Esophagus muscularis mucosa (tissue), 4 donors: ENCODE measurements at regions not wholly inside any gene's neighbourhood (a gene's known extent, or its start where the extent isn't known, plus 50 kb on each side); places are given as distances from the start of the nearest gene placed in this dataset.

Experiments
- DNase-seq: peaks from one replicate; pipeline ENCODE4 v3.0.0-alpha.2; 2017; ENCODE audit errors: extremely low spot score
- H3K27ac ChIP-seq, 4 donors: fragments of 200-600 bp; sonication (generic); replicated peaks in 1 of 4; 1 replicate in 3 of 4; 2 replicates in 1 of 4; pipeline ENCODE4 v1.5.1; 2016 to 2019; ENCODE audit warnings: mild to moderate bottlenecking in 1 of 4
- H3K27me3 ChIP-seq, 4 donors: fragments of 200-600 bp; sonication (generic); one replicate each; pipeline versions ENCODE4 v1.5.1 to v1.6.0; 2016 to 2019
- H3K36me3 ChIP-seq, 4 donors: fragments of 200-600 bp; sonication (generic); one replicate each; pipeline ENCODE4 v1.5.1; 2016 to 2019
- H3K4me1 ChIP-seq, 4 donors: fragments of 200-600 bp; sonication (generic); one replicate each; pipeline ENCODE4 v1.5.1; 2016 to 2019
- H3K4me3 ChIP-seq, 4 donors: fragments of 200-600 bp; sonication (generic); 1 replicate in 2 of 4; 2 replicates in 2 of 4; pipeline ENCODE4 v1.5.1; 2016 to 2019; ENCODE audit warnings: mild to moderate bottlenecking in 4 of 4, moderate library complexity in 1 of 4
- H3K9me3 ChIP-seq, 4 donors: fragments of 200-600 bp; sonication (generic); 1 replicate in 3 of 4; 2 replicates in 1 of 4; pipeline ENCODE4 v1.5.1; 2016 to 2019
- CTCF ChIP-seq, 3 experiments: fragments of 200-600 bp in 2 of 3; fragments of 450-650 bp in 1 of 3; sonication (generic) in 2 of 3; IDR thresholded peaks; one replicate each; pipeline ENCODE4 v1.5.1; 2017 to 2019; ENCODE audit warnings: antibody characterized with exemption in 3 of 3, mild to moderate bottlenecking in 2 of 3, moderate library complexity in 1 of 3
- EP300 ChIP-seq: sonication (generic); formaldehyde crosslinking; IDR thresholded peaks from one replicate; pipeline ENCODE4 v1.6.1; 2017; ENCODE audit warnings: antibody characterized with exemption
- POLR2A ChIP-seq: fragments of 450-650 bp; IDR thresholded peaks from one replicate; pipeline ENCODE4 v1.6.1; 2017; ENCODE audit warnings: antibody characterized with exemption, moderate library complexity, mild to moderate bottlenecking, low read depth
- POLR2AphosphoS5 ChIP-seq, 2 donors: sonication (generic); formaldehyde crosslinking; IDR thresholded peaks; one replicate each; pipeline ENCODE4 v1.6.1; 2017; ENCODE audit warnings: antibody characterized with exemption in 2 of 2
- WGBS: methylation state at CpG from one replicate; pipeline ENCODE4 v1.1.5; 2018; 5-methylcytosine and 5-hydroxymethylcytosine counted together
- intact Hi-C: fragments of 100-400 bp; cut with DNase I; formaldehyde crosslinking; loops from one replicate; pipeline ENCODE4 v1.15.1; 2023
- small RNA-seq, 3 donors: library from RNA; depleted of rRNA; stranded (forward); fragments of <200 nt; gene quantifications; one replicate each; pipeline ENCODE3, GENCODE V24; 2016

- Histone ChIP-seq H3K36me3 (no peaks in the 10 kb centered on the region), H3K27ac (peak overlapping the region; percentile 75 to 77 (median 76)), H3K9me3 (no peaks in the 10 kb centered on the region), H3K4me1 (peaks cover 35 to 46% (median 42%) of the 10 kb centered on the region in 4 donors), H3K4me3 (no peak overlapping the region), H3K27me3 (no peaks in the 10 kb centered on the region)
- WGBS = 77% methylated on average over 8 of the region's 8 CpGs
- TF ChIP-seq EP300 (no peak), POLR2AphosphoS5 (IDR thresholded peaks at IDR 0.05) (no peak), POLR2A (no peak), CTCF (IDR thresholded peaks at IDR 0.05) (no peak)
- intact Hi-C loops = no loop called here
- DNase-seq = peak; percentile 80
Observed at GRCh38 chr2:64403426-64403825, 50.5 kb upstream of the LGALSL start.

GRCh38 chr2:64404002-64404731 is 49.8 kb upstream of the LGALSL start:
- peak; percentile 94 for DNase-seq
- peaks cover 35 to 46% (median 42%) of the 10 kb centered on the region in 4 donors for H3K4me1 ChIP-seq
- H3K4me3 ChIP-seq = peak overlapping the region in 3 of 4 donors; percentile 10 to 14 (median 12)
- peak overlapping the region; percentile 75 to 77 (median 76) for H3K27ac ChIP-seq
- H3K9me3 ChIP-seq = no peaks in the 10 kb centered on the region
- H3K36me3 ChIP-seq = no peaks in the 10 kb centered on the region
- intact Hi-C loops = no loop called here
- no peak for TF ChIP-seq CTCF (IDR thresholded peaks at IDR 0.05)
- TF ChIP-seq POLR2AphosphoS5 (IDR thresholded peaks at IDR 0.05) = peak; percentile 75 to 78
- WGBS = 11% methylated on average over 8 of the region's 9 CpGs
- H3K27me3 ChIP-seq = no peaks in the 10 kb centered on the region

Small RNAs in the stretch of these regions (small RNA-seq; reads per million reads assigned to genes)
- gene AC012368.3 (0 reads per million in 3 donors), gene MIR4433B (0 reads per million in 3 donors)
